Adrenal gland (tissue), 5 donors: ENCODE measurements at regions not wholly inside any gene's neighbourhood (a gene's known extent, or its start where the extent isn't known, plus 50 kb on each side); places are given as distances from the start of the nearest gene placed in this dataset.

ENCODE experiments used
- CTCF ChIP-seq, 6 experiments: fragments of 450-650 bp in 4 of 6; fragments of 200-600 bp in 2 of 6; sonication (generic) in 1 of 6; IDR thresholded peaks; 1 replicate in 5 of 6; 2 replicates in 1 of 6; pipeline versions ENCODE4 v1.5.1 to v1.8.0; 2016 to 2021; ENCODE audit warnings: antibody characterized with exemption in 6 of 6, mild to moderate bottlenecking in 2 of 6, moderate library complexity in 1 of 6
- POLR2A ChIP-seq, 2 donors: fragments of 450-650 bp; IDR thresholded peaks; one replicate each; pipeline ENCODE4 v1.6.1; 2017; ENCODE audit warnings: antibody characterized with exemption in 2 of 2, mild to moderate bottlenecking in 2 of 2, moderate library complexity in 1 of 2
- donor health status: DM: no; HTN: no; CAD: no.

DNA sequence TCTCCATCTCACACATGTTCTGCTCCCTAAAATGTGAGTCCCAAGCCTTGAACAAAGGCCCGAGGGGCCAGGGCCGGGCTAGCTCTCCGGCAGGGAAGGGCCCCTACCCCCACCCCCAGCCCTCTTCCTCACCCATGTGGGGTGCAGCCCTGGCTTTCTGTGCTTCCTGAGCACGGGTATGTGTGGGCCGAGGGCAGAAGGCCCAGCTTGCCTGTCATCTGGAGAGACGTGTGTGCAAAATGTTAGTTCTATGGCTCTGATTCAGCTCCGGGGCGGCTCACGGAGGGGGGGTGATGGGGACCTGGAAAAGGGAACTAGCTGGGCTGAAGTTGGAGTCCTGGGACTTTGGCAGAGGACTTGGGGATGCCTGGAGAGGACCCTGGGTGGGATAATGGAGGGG lies 90.3 kb upstream of the ARAP3 start:
- TF ChIP-seq CTCF (IDR thresholded peaks at IDR 0.05), result no peak
- TF ChIP-seq POLR2A (IDR thresholded peaks at IDR 0.05), result no peak
